ENCODE measurements at regions not wholly inside any gene's neighbourhood (a gene's known extent, or its start where the extent isn't known, plus 50 kb on each side); places are given as distances from the start of the nearest gene placed in this dataset.

GRCh38 chr2:177334940-177335543 lies 57.5 kb upstream of the AGPS start:
- no peaks in the 10 kb centered on the region for H3K9me2 ChIP-seq (replicated peaks; ENCODE audit: low read depth, low read length)
- no peaks in the 10 kb centered on the region for H3K9me3 ChIP-seq (ENCODE audit: insufficient read depth, low read depth, low read length)
- no peak overlapping the region for H3K4me2 ChIP-seq (ENCODE audit: low read depth, low read length, poor library complexity, severe bottlenecking)
- H3K9ac ChIP-seq (ENCODE audit: low read depth, low read length, poor library complexity, severe bottlenecking), result no peak overlapping the region
- no peaks in the 10 kb centered on the region for H4K20me1 ChIP-seq (ENCODE audit: insufficient read depth, low read length, poor library complexity, severe bottlenecking)
- no peak overlapping the region for H3K4me3 ChIP-seq (ENCODE audit: low read length, poor library complexity, severe bottlenecking)
- peaks cover 5% of the 10 kb centered on the region for H3K4me1 ChIP-seq (ENCODE audit: insufficient read depth, low read length, poor library complexity, severe bottlenecking)
- no peaks in the 10 kb centered on the region for H3K79me2 ChIP-seq (ENCODE audit: insufficient read depth, low read length)
- H3K27me3 ChIP-seq (ENCODE audit: insufficient read depth, low read length, poor library complexity, severe bottlenecking), result no peaks in the 10 kb centered on the region
- H3F3A ChIP-seq (ENCODE audit: low read depth), result no peaks in the 10 kb centered on the region
- H3K36me3 ChIP-seq (ENCODE audit: insufficient read depth, low read length), result no peaks in the 10 kb centered on the region
- H2AFZ ChIP-seq (ENCODE audit: low read length), result no peak overlapping the region
- peak; percentile 97 for TF ChIP-seq CTCF (conservative IDR thresholded peaks at IDR 0.05; ENCODE audit: low read length)
- no peak for TF ChIP-seq EZH2phosphoT487 (IDR thresholded peaks at IDR 0.05; ENCODE audit: borderline replicate concordance)

DNA sequence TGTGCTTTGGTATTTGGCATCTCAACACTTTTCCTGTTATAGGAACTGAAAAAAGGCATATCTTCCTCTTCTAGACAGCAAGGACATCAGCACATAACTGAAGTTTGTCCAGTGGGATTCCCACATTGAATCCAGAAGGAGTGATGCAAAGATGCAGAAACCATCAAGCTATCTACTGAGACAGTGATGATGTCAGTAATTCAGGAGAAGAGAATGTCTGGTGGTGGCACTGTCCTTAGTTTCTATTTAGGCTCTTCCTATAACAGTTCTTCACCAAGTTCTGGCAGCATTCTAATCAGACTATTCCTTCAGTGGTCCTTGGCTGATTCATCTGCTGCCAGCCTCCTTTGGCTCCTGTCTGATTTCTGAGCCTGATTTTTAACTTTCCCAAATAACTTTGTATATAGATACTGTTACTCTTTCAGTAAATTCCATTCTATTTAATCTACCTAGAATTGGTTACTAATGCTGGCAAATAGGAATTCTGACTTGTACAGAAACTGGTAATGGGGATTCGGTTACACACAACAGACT lies 56.6 kb upstream of the AGPS start:
- Histone ChIP-seq H3K4me1 (ENCODE audit: insufficient read depth, low read length, poor library complexity, severe bottlenecking) (peaks cover 5% of the 10 kb centered on the region), H4K20me1 (ENCODE audit: insufficient read depth, low read length, poor library complexity, severe bottlenecking) (no peaks in the 10 kb centered on the region), H3K36me3 (ENCODE audit: insufficient read depth, low read length) (no peaks in the 10 kb centered on the region), H3K9me3 (ENCODE audit: insufficient read depth, low read depth, low read length) (no peaks in the 10 kb centered on the region), H3K9me2 (replicated peaks; ENCODE audit: low read depth, low read length) (no peaks in the 10 kb centered on the region), H3K9ac (ENCODE audit: low read depth, low read length, poor library complexity, severe bottlenecking) (no peak overlapping the region), H3K27me3 (ENCODE audit: insufficient read depth, low read length, poor library complexity, severe bottlenecking) (no peaks in the 10 kb centered on the region), H2AFZ (ENCODE audit: low read length) (no peak overlapping the region), H3K4me2 (ENCODE audit: low read depth, low read length, poor library complexity, severe bottlenecking) (no peak overlapping the region), H3F3A (ENCODE audit: low read depth) (no peaks in the 10 kb centered on the region), H3K79me2 (ENCODE audit: insufficient read depth, low read length) (no peaks in the 10 kb centered on the region), H3K4me3 (ENCODE audit: low read length, poor library complexity, severe bottlenecking) (no peak overlapping the region)
- TF ChIP-seq CTCF (conservative IDR thresholded peaks at IDR 0.05; ENCODE audit: low read length) (no peak), EZH2phosphoT487 (IDR thresholded peaks at IDR 0.05; ENCODE audit: borderline replicate concordance) (no peak)

DNA sequence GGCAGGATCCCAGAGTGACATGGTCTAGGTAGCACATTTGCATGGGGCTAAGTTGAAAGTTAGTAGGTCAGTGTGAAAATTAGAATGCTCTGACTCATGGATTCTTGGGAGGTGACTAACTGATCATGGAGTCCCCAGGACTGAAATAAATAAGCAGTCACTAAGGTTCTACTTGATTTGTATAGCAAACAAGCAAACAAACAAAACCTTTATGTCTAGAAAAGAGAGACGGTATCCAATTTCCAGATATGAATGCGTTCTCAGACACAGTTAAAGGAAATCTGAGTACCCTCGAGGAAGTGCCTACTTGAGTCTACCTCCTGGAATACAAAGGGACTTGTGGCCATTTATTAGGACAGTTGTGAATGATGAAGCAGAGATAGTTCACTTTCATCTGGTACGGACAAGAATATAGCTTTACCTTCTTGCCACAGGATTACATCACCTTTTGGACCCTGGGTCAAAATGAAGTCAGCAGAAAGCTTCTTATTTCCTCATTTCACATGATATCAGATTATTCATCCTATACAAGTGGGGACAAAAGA lies 54.3 kb upstream of the AGPS start:
- Histone ChIP-seq H3K4me2 (ENCODE audit: low read depth, low read length, poor library complexity, severe bottlenecking) (no peak overlapping the region), H3K9ac (ENCODE audit: low read depth, low read length, poor library complexity, severe bottlenecking) (no peak overlapping the region), H3K4me3 (ENCODE audit: low read length, poor library complexity, severe bottlenecking) (no peak overlapping the region)

More for the DNA sequence above, 54.3 kb upstream of the AGPS start:
- Histone ChIP-seq H3F3A (ENCODE audit: low read depth) (no peaks in the 10 kb centered on the region), H3K27me3 (ENCODE audit: insufficient read depth, low read length, poor library complexity, severe bottlenecking) (no peaks in the 10 kb centered on the region), H3K9me2 (replicated peaks; ENCODE audit: low read depth, low read length) (no peaks in the 10 kb centered on the region), H3K36me3 (ENCODE audit: insufficient read depth, low read length) (no peaks in the 10 kb centered on the region), H3K79me2 (ENCODE audit: insufficient read depth, low read length) (no peaks in the 10 kb centered on the region), H4K20me1 (ENCODE audit: insufficient read depth, low read length, poor library complexity, severe bottlenecking) (no peaks in the 10 kb centered on the region), H3K4me1 (ENCODE audit: insufficient read depth, low read length, poor library complexity, severe bottlenecking) (no peaks in the 10 kb centered on the region), H3K9me3 (ENCODE audit: insufficient read depth, low read depth, low read length) (no peaks in the 10 kb centered on the region), H2AFZ (ENCODE audit: low read length) (no peak overlapping the region)
- TF ChIP-seq EZH2phosphoT487 (IDR thresholded peaks at IDR 0.05; ENCODE audit: borderline replicate concordance), result no peak
- no peak for TF ChIP-seq CTCF (conservative IDR thresholded peaks at IDR 0.05; ENCODE audit: low read length)

Measured in Loucy (cell line).